Loucy (cell line): ENCODE measurements at regions not wholly inside any gene's neighbourhood (a gene's known extent, or its start where the extent isn't known, plus 50 kb on each side); places are given as distances from the start of the nearest gene placed in this dataset.
"Not testable (repeated sequence)": the region's sequence is repeated elsewhere in the genome, so short reads cannot be mapped to it uniquely, and the experiment has no call there.

Experiments
- H2AFZ ChIP-seq: fragments of 200-600 bp; sonication (generic); 2 replicates; pipeline ENCODE4 v1.6.0; 2016; ENCODE audit warnings: antibody characterized with exemption, mild to moderate bottlenecking, low read length, moderate library complexity
- H3F3A ChIP-seq: fragments of 200-600 bp; 2 replicates; pipeline ENCODE4 v1.6.0; 2016; ENCODE audit warnings: antibody characterized with exemption, low read depth, mild to moderate bottlenecking
- H3K27me3 ChIP-seq: fragments of 200-600 bp; sonication (generic); 2 replicates; pipeline ENCODE4 v1.6.1; 2014; ENCODE audit warnings: low read length, mild to moderate bottlenecking; ENCODE audit not compliant: insufficient read depth, poor library complexity, severe bottlenecking
- H3K36me3 ChIP-seq: fragments of 200-600 bp; sonication (generic); 2 replicates; pipeline ENCODE4 v1.6.1; 2016; ENCODE audit warnings: low read length; ENCODE audit not compliant: insufficient read depth
- H3K4me1 ChIP-seq: fragments of 200-600 bp; sonication (generic); 2 replicates; pipeline ENCODE4 v1.5.1; 2014; ENCODE audit warnings: low read length, mild to moderate bottlenecking; ENCODE audit not compliant: insufficient read depth, poor library complexity, severe bottlenecking
- H3K4me2 ChIP-seq: fragments of 200-600 bp; sonication (generic); 2 replicates; pipeline ENCODE4 v1.6.0; 2014; ENCODE audit warnings: antibody characterized with exemption, low read length, low read depth, mild to moderate bottlenecking; ENCODE audit not compliant: poor library complexity, severe bottlenecking
- H3K4me3 ChIP-seq: fragments of 200-600 bp; sonication (generic); 2 replicates; pipeline ENCODE4 v1.5.1; 2014; ENCODE audit warnings: low read length, mild to moderate bottlenecking, mixed read lengths; ENCODE audit not compliant: poor library complexity, severe bottlenecking
- H3K79me2 ChIP-seq: fragments of 200-600 bp; sonication (generic); 2 replicates; pipeline ENCODE4 v1.6.1; 2014; ENCODE audit warnings: low read length; ENCODE audit not compliant: insufficient read depth
- H3K9ac ChIP-seq: fragments of 200-600 bp; sonication (generic); 2 replicates; pipeline ENCODE4 v1.6.0; 2014; ENCODE audit warnings: mild to moderate bottlenecking, low read depth, low read length, moderate library complexity; ENCODE audit not compliant: poor library complexity, severe bottlenecking
- H3K9me2 ChIP-seq: fragments of 200-600 bp; sonication (generic); replicated peaks from 2 replicates; pipeline ENCODE4 v1.6.1; 2016; ENCODE audit warnings: low read depth, low read length, mixed read lengths
- H3K9me3 ChIP-seq: fragments of 200-600 bp; sonication (generic); 2 replicates; pipeline ENCODE4 v1.6.1; 2014; ENCODE audit warnings: mild to moderate bottlenecking, antibody characterized with exemption, low read length, low read depth; ENCODE audit not compliant: insufficient read depth
- H4K20me1 ChIP-seq: fragments of 200-600 bp; sonication (generic); 2 replicates; pipeline ENCODE4 v1.6.0; 2014; ENCODE audit warnings: antibody characterized with exemption, low read length, mild to moderate bottlenecking; ENCODE audit not compliant: insufficient read depth, poor library complexity, severe bottlenecking

DNA sequence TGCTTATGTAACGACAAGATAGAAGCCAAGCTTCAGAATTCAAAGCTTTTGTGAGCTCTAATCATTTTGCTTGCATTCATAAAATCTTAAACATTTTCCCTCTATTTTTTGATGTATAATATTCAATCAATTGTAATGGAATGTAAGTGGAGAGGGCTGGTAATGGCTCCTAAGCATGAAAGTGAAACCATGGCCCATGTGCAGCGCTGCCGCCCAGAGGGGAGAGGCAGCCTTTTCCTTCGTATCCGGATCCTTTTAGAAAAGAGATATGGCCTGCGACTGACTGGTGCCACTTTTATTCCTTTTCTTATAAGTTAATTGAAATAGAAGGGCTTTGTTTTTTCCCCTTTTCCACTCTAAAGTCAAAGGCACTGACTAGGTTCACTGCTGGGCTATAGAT lies 178.9 kb upstream of the POMZP3 start:
- not testable (repeated sequence) for H3K9ac ChIP-seq, H3K79me2 ChIP-seq, H3K36me3 ChIP-seq, H3K4me3 ChIP-seq, H4K20me1 ChIP-seq, H3K4me2 ChIP-seq, H3K9me2 ChIP-seq, H3K27me3 ChIP-seq, H3K9me3 ChIP-seq, H3F3A ChIP-seq, H2AFZ ChIP-seq, H3K4me1 ChIP-seq

- H3K4me3 ChIP-seq, H3K36me3 ChIP-seq, H3K4me2 ChIP-seq, H3K9me3 ChIP-seq, H3K79me2 ChIP-seq, H2AFZ ChIP-seq, H4K20me1 ChIP-seq, H3F3A ChIP-seq, H3K4me1 ChIP-seq, H3K27me3 ChIP-seq, H3K9ac ChIP-seq, H3K9me2 ChIP-seq: not testable (repeated sequence)
These were observed 178.2 kb upstream of the POMZP3 start for GRCh38 chr7:76805262-76805661.

GRCh38 chr7:76797639-76798038 lies 170.6 kb upstream of the POMZP3 start:
- H3K9me3 ChIP-seq, H3K4me2 ChIP-seq, H3K4me3 ChIP-seq, H3K79me2 ChIP-seq, H3K4me1 ChIP-seq, H3K36me3 ChIP-seq, H4K20me1 ChIP-seq, H2AFZ ChIP-seq, H3F3A ChIP-seq, H3K27me3 ChIP-seq, H3K9me2 ChIP-seq, H3K9ac ChIP-seq: not testable (repeated sequence)

DNA sequence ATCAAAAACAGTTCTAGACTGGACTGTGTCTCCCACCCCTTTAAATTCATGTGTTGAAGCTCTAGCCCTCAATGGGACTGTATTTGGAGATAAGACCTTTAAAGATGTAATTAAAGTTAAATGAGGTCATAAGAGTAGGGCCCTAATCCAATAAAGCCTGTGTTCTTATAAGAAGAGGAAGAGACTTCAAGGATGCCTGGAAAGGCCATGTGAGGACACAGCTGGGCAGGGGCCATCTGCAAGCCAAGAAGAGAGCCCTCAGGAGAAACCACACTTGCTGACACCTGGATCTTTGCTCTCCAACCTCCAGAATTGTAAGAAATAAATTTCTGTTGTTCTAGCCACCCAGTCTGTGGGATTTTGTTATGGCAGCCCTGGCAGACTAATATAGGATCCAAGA lies 153.6 kb upstream of the POMZP3 start:
- not testable (repeated sequence) for H2AFZ ChIP-seq, H3K9ac ChIP-seq, H3K79me2 ChIP-seq, H3K36me3 ChIP-seq, H3K4me3 ChIP-seq, H4K20me1 ChIP-seq, H3K9me3 ChIP-seq, H3K27me3 ChIP-seq, H3K4me1 ChIP-seq, H3F3A ChIP-seq, H3K4me2 ChIP-seq, H3K9me2 ChIP-seq

GRCh38 chr7:76774279-76774678 lies 147.2 kb upstream of the POMZP3 start:
- not testable (repeated sequence) for H3K4me1 ChIP-seq, H3K4me3 ChIP-seq, H2AFZ ChIP-seq, H3K36me3 ChIP-seq, H3F3A ChIP-seq, H3K9ac ChIP-seq, H3K9me3 ChIP-seq, H3K9me2 ChIP-seq, H4K20me1 ChIP-seq, H3K4me2 ChIP-seq, H3K27me3 ChIP-seq, H3K79me2 ChIP-seq

GRCh38 chr7:76771980-76772379 lies 144.9 kb upstream of the POMZP3 start:
- not testable (repeated sequence) for H3K4me3 ChIP-seq, H3K4me2 ChIP-seq, H3K79me2 ChIP-seq, H3K36me3 ChIP-seq, H3F3A ChIP-seq, H4K20me1 ChIP-seq, H2AFZ ChIP-seq, H3K27me3 ChIP-seq, H3K9ac ChIP-seq, H3K4me1 ChIP-seq, H3K9me2 ChIP-seq, H3K9me3 ChIP-seq

DNA sequence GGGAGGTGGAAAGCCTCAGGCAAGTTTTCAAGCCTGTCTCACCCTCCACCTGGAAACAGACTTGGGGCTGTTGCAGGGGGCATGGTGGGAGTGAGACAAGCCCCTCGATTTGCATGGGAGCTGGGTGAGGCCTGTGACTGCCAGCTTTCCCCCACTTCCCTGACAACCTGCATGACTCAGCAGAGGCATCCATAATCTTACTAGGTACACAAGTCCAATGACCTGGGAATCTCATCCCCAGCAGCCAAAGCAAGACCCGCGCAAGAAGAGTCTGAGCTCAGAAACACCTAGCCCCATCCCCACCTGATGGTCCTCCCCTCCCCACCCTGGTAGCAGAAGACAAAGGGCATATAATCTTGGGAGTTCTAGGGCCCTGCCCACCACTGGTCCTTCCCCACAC lies 136.9 kb upstream of the POMZP3 start:
- H3K79me2 ChIP-seq, H3K9me3 ChIP-seq, H3K4me1 ChIP-seq, H3K4me3 ChIP-seq, H3K27me3 ChIP-seq, H3F3A ChIP-seq, H3K4me2 ChIP-seq, H4K20me1 ChIP-seq, H3K36me3 ChIP-seq, H3K9me2 ChIP-seq, H3K9ac ChIP-seq, H2AFZ ChIP-seq: not testable (repeated sequence)

GRCh38 chr7:76760546-76761220 lies 133.6 kb upstream of the POMZP3 start:
- H3K9ac ChIP-seq, H4K20me1 ChIP-seq, H3K27me3 ChIP-seq, H3K9me3 ChIP-seq, H3K4me3 ChIP-seq, H3K79me2 ChIP-seq, H3K4me1 ChIP-seq, H2AFZ ChIP-seq, H3K4me2 ChIP-seq, H3K9me2 ChIP-seq, H3F3A ChIP-seq, H3K36me3 ChIP-seq: not testable (repeated sequence)
